ENCODE measurements at regions not wholly inside any gene's neighbourhood (a gene's known extent, or its start where the extent isn't known, plus 50 kb on each side); places are given as distances from the start of the nearest gene placed in this dataset.

DNA sequence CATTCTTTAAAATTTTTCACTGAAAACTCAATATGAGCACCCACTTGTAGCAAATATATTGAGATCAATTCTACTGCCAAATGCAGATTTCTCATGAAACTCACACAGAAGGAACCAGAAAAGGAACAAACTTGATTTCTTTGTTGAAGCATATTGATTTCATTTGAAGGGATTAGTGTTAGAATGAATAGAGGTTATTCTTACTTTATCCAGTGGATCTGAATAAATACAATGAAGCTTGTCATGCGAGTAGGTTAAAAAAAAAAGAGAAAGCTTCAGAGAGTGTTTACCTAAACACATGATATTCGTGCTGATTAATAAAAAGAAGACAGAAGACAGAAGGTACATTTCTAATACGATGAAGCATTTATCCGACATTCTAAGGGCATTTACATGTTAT lies 226.7 kb upstream of the ZSWIM2 start:
- Histone ChIP-seq H3K4me3 (ENCODE audit: extremely low read depth, insufficient read depth, low read length, poor library complexity, severe bottlenecking) (no peak overlapping the region), H3K4me1 (ENCODE audit: control insufficient read depth, insufficient read depth, low read length, poor library complexity, severe bottlenecking) (no peaks in the 10 kb centered on the region), H3K36me3 (ENCODE audit: control insufficient read depth, insufficient read depth, low read length) (no peaks in the 10 kb centered on the region), H3K9me3 (ENCODE audit: control insufficient read depth, low read length) (no peaks in the 10 kb centered on the region), H3K27ac (ENCODE audit: low read depth, low read length, severe bottlenecking) (no peak overlapping the region)
- WGBS, 2 experiments (ENCODE audit: insufficient coverage in 2 of 2): 86 to 100% methylated on average over 1 of the region's 4 CpGs

DNA sequence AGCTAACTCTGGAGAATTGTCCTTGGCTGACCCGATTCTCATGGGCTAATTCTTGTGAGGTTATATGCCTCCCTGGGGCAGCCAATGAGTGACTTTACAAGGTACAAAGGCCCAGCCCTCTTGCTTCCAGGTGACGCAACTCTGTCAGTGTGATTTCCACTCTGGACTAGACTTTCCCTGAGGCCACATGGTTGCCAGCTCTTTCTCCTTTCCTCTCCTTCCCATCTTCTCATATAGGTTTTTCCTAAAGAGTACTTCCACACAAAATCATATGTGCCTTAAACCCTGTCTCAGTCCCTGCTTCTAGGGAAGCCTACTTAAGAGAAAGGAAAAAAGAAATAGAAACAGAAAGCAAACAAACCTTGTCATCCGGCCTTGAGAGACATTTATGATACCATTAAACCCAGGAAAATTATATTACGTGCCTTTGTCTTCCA lies 226.2 kb upstream of the ZSWIM2 start:
- H3K9me3 ChIP-seq (ENCODE audit: control insufficient read depth, low read length): no peaks in the 10 kb centered on the region
- no peak overlapping the region for H3K4me3 ChIP-seq (ENCODE audit: extremely low read depth, insufficient read depth, low read length, poor library complexity, severe bottlenecking)
- no peaks in the 10 kb centered on the region for H3K36me3 ChIP-seq (ENCODE audit: control insufficient read depth, insufficient read depth, low read length)
- WGBS, 2 experiments (ENCODE audit: insufficient coverage in 2 of 2): 79 to 86% methylated on average over 2 to 4 of the region's 4 CpGs
- H3K4me1 ChIP-seq (ENCODE audit: control insufficient read depth, insufficient read depth, low read length, poor library complexity, severe bottlenecking): no peaks in the 10 kb centered on the region
- H3K27ac ChIP-seq (ENCODE audit: low read depth, low read length, severe bottlenecking): no peak overlapping the region

DNA sequence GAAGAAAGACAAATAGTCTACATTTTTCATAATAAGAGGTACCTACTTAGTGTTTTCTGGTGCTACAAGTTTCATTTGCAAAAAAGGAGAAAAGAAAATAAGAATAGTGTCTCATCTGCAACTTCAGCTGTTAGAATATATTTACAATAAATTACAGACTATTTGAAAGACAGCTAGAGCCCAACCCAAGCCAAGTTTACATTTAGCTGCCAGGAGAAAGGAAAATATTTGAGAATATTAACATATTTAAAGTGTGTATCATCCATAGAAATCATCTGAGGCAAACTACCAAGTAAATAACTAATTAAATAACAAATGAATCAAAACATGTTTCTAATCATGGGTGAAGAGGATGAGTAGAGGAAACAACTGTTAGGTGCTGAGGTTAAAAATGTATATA lies 209.2 kb upstream of the ZSWIM2 start:
- Histone ChIP-seq H3K4me1 (ENCODE audit: control insufficient read depth, insufficient read depth, low read length, poor library complexity, severe bottlenecking) (no peaks in the 10 kb centered on the region), H3K27ac (ENCODE audit: low read depth, low read length, severe bottlenecking) (no peak overlapping the region), H3K4me3 (ENCODE audit: extremely low read depth, insufficient read depth, low read length, poor library complexity, severe bottlenecking) (no peak overlapping the region), H3K9me3 (ENCODE audit: control insufficient read depth, low read length) (no peaks in the 10 kb centered on the region), H3K36me3 (ENCODE audit: control insufficient read depth, insufficient read depth, low read length) (no peaks in the 10 kb centered on the region)

DNA sequence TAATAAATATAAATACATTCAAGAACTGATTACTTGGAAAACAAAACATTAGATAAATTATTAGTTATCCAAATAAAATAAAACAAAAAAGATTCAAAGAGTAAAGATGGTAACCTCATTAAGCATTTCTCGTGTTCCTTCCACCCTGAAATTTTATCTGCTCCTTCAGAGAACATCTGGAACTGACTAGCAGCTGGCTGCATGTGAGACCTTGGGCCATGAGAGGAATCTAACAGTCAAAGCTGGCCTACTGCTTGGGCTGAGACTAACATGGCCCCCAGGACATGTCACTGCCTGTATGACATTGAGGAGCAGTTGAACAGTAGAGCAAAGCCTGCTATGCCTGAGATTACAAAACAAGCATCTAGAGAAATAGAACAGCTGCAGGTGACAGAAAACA lies 208.5 kb upstream of the ZSWIM2 start:
- Histone ChIP-seq H3K4me1 (ENCODE audit: control insufficient read depth, insufficient read depth, low read length, poor library complexity, severe bottlenecking) (no peaks in the 10 kb centered on the region), H3K9me3 (ENCODE audit: control insufficient read depth, low read length) (no peaks in the 10 kb centered on the region), H3K4me3 (ENCODE audit: extremely low read depth, insufficient read depth, low read length, poor library complexity, severe bottlenecking) (no peak overlapping the region), H3K36me3 (ENCODE audit: control insufficient read depth, insufficient read depth, low read length) (no peaks in the 10 kb centered on the region), H3K27ac (ENCODE audit: low read depth, low read length, severe bottlenecking) (no peak overlapping the region)
- WGBS, 2 experiments (ENCODE audit: insufficient coverage in 2 of 2): 100% methylated on average over 1 of the region's 1 CpG; no CpG with 5 or more reads in 1 of the 2 experiments

DNA sequence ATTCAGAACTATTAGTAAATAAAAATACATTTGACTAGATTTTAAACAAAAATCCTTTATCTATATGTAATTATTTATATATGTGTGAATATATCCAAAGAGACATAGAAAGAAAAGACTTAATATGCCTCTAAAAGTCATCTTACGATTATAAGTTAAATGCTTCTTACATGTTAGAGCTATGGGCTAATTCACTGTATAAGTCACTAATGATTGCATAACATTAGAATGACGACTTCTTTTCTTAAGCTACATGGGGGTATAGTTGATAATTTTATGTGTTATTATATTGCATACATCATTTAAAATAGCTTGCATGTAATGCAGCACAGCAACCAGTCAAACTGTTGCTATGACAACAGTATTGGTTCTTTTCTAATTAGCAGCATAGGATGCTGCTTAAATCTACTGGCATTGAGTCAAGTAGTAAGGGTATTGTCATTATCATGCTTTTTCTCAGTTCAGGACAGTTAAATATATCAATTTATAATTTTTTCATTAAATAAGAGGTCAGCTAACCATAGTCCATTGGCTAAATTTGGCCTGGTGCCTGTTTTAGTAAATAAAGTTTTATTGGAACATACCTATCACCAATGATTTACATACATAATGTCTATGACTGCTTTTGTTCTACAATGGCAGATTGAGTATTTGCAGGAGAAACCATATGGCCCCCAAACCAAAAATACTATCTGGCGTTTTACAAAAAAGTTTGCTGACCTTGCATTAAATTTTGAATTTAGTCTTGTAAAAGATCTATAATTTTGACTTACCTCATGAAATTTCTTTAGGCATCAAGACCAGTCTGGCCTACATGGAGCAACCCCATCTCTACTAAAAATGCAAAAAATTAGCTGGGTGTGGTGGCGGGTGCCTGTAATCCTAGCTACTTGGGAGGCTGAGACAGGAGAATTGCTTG lies 207.7 kb upstream of the ZSWIM2 start:
- Histone ChIP-seq H3K36me3 (ENCODE audit: control insufficient read depth, insufficient read depth, low read length) (no peaks in the 10 kb centered on the region), H3K4me1 (ENCODE audit: control insufficient read depth, insufficient read depth, low read length, poor library complexity, severe bottlenecking) (no peaks in the 10 kb centered on the region), H3K4me3 (ENCODE audit: extremely low read depth, insufficient read depth, low read length, poor library complexity, severe bottlenecking) (no peak overlapping the region), H3K9me3 (ENCODE audit: control insufficient read depth, low read length) (no peaks in the 10 kb centered on the region), H3K27ac (ENCODE audit: low read depth, low read length, severe bottlenecking) (no peak overlapping the region)
- WGBS, 2 experiments (ENCODE audit: insufficient coverage in 2 of 2): no CpG with 5 or more reads among the region's 4 CpGs

DNA sequence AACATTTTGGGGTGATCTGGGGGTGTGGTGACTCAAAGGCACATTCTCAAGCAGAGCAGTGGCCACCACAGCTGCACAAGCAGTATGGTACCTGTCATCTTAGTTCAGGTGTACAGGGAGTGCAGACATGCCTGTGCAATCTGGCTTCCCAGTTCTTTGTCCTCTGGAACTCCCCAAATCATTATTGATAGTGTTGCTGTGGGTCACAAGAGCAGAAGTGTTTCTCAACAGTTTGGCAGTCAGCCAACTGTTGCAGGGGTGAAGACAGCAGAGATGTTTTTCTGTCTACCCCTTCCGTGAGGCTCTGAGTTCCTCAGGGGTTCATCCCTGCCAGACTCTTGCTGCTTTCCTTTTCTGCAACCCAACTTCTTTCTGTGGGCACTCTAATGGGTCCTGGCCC lies 206.5 kb upstream of the ZSWIM2 start:
- Histone ChIP-seq H3K36me3 (ENCODE audit: control insufficient read depth, insufficient read depth, low read length) (no peaks in the 10 kb centered on the region), H3K4me3 (ENCODE audit: extremely low read depth, insufficient read depth, low read length, poor library complexity, severe bottlenecking) (no peak overlapping the region), H3K4me1 (ENCODE audit: control insufficient read depth, insufficient read depth, low read length, poor library complexity, severe bottlenecking) (no peaks in the 10 kb centered on the region), H3K27ac (ENCODE audit: low read depth, low read length, severe bottlenecking) (no peak overlapping the region), H3K9me3 (ENCODE audit: control insufficient read depth, low read length) (no peaks in the 10 kb centered on the region)
- WGBS, 2 experiments (ENCODE audit: insufficient coverage in 2 of 2): 67 to 94% methylated on average over 1 of the region's 1 CpG

DNA sequence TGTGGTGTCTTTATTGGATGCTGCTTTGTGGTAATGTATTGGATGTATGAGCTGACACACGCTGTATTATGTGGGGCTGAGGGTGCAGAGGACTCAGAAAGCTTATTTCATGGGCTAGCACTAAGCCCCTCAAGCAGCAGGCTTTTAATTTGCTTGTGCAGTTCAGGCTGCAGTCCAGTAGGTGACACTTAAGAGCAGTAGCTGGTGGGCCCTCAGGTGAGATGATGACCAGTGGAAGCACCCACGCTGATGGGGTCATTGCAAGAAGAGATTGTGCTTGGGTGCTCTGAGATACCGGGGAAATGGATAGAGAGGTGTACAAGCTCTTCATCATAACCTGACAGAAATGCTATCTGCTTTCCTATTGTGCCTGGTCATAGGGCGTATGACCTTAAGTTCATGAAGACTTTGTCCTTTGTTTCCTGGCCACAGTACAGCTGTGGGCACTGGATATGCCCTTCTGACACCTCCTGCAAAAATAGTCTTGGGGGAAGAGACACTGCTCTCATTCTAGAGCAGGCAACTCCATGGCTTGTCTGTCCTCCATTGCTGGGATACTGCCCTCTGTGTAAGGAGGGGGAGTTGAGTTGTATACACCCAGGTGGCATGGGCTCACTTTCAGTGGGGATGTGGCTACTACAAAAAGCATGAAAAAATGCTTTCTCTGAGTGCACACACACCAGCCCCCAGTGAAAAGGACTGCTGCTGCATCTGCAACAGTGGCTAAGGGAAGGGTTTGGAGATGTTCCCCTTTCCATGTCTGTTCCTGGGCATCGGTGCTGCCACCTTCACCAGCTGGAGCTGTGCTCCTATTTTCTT lies 205.7 kb upstream of the ZSWIM2 start:
- Histone ChIP-seq H3K4me3 (ENCODE audit: extremely low read depth, insufficient read depth, low read length, poor library complexity, severe bottlenecking) (no peak overlapping the region), H3K9me3 (ENCODE audit: control insufficient read depth, low read length) (no peaks in the 10 kb centered on the region), H3K36me3 (ENCODE audit: control insufficient read depth, insufficient read depth, low read length) (no peaks in the 10 kb centered on the region), H3K27ac (ENCODE audit: low read depth, low read length, severe bottlenecking) (no peak overlapping the region), H3K4me1 (ENCODE audit: control insufficient read depth, insufficient read depth, low read length, poor library complexity, severe bottlenecking) (no peaks in the 10 kb centered on the region)
- 66 to 96% methylated on average over 3 to 4 of the region's 5 CpGs for WGBS, 2 experiments (ENCODE audit: insufficient coverage in 2 of 2)

DNA sequence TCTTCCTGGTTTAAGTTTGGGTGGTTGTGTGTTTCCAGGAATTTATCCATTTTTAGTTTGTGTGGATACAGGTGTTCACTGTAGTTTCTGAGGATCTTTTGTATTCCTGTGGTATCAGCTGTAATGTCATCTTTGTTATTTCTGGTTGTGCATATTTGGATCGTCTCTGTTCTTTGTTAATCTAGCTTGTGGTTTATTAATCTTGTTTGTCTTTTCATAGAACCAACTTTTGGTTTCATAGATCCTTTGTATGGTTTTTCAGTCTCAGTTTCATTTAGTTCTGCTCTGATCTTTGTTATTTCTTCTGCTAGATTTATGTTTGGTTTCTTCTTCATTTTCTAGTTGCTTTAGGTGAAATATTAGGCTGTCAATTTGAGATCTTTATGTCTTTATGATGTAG lies 202.4 kb upstream of the ZSWIM2 start:
- Histone ChIP-seq H3K4me1 (ENCODE audit: control insufficient read depth, insufficient read depth, low read length, poor library complexity, severe bottlenecking) (no peaks in the 10 kb centered on the region), H3K4me3 (ENCODE audit: extremely low read depth, insufficient read depth, low read length, poor library complexity, severe bottlenecking) (no peak overlapping the region), H3K27ac (ENCODE audit: low read depth, low read length, severe bottlenecking) (no peak overlapping the region), H3K9me3 (ENCODE audit: control insufficient read depth, low read length) (no peaks in the 10 kb centered on the region), H3K36me3 (ENCODE audit: control insufficient read depth, insufficient read depth, low read length) (no peaks in the 10 kb centered on the region)
- WGBS, 2 experiments (ENCODE audit: insufficient coverage in 2 of 2): no CpG with 5 or more reads among the region's 1 CpG

DNA sequence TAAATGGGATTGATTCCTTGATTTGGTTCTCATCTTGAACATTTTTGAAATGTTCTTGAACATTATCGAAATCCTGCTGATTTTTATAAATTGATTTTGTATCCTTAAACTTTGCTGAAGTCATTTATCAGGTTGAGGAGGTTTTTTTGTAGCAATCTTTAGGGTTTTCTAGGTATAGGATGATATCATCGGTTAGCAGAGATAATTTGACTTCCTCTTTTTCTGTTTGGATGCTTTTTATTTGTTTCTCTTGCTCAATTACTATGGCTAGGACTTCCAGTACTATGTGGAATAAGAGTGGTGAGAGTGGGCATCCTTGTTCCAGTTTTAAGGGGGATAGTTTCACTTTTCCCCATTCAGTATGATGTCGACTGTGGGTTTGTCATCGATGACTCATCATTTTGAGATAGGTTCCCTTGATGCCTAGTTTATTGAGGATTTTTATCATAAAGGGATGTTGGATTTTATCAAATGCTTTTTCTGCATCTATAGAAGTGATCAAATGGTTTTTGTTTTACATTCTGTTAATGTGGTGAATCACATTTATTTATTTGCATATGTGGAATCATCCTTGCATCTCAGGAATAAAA lies 201.5 kb upstream of the ZSWIM2 start:
- H3K9me3 ChIP-seq (ENCODE audit: control insufficient read depth, low read length): no peaks in the 10 kb centered on the region
- no peaks in the 10 kb centered on the region for H3K36me3 ChIP-seq (ENCODE audit: control insufficient read depth, insufficient read depth, low read length)
- no peak overlapping the region for H3K4me3 ChIP-seq (ENCODE audit: extremely low read depth, insufficient read depth, low read length, poor library complexity, severe bottlenecking)
- 92 to 100% methylated on average over 2 to 3 of the region's 4 CpGs for WGBS, 2 experiments (ENCODE audit: insufficient coverage in 2 of 2)
- no peak overlapping the region for H3K27ac ChIP-seq (ENCODE audit: low read depth, low read length, severe bottlenecking)
- H3K4me1 ChIP-seq (ENCODE audit: control insufficient read depth, insufficient read depth, low read length, poor library complexity, severe bottlenecking): no peaks in the 10 kb centered on the region

DNA sequence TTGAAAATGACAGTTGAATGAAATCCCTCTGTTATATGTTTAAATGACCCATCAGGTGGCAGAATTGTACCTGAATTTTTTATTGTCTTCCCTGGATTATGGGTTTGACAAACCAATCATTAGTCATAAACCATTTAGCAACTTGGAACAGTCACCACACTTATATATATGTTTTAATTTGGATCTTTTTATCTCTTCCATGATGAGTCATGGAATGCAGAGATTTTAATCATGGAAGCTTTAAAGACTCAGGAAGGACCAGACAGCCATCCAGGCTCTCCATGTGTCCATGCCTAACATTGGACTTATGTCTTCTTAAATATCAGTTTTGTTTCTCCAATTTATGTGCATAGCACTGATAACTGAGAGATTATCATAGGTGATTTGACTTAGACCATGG lies 188.3 kb upstream of the ZSWIM2 start:
- no peaks in the 10 kb centered on the region for H3K9me3 ChIP-seq (ENCODE audit: control insufficient read depth, low read length)
- no peaks in the 10 kb centered on the region for H3K36me3 ChIP-seq (ENCODE audit: control insufficient read depth, insufficient read depth, low read length)
- no peak overlapping the region for H3K27ac ChIP-seq (ENCODE audit: low read depth, low read length, severe bottlenecking)
- H3K4me3 ChIP-seq (ENCODE audit: extremely low read depth, insufficient read depth, low read length, poor library complexity, severe bottlenecking): no peak overlapping the region
- no peaks in the 10 kb centered on the region for H3K4me1 ChIP-seq (ENCODE audit: control insufficient read depth, insufficient read depth, low read length, poor library complexity, severe bottlenecking)

DNA sequence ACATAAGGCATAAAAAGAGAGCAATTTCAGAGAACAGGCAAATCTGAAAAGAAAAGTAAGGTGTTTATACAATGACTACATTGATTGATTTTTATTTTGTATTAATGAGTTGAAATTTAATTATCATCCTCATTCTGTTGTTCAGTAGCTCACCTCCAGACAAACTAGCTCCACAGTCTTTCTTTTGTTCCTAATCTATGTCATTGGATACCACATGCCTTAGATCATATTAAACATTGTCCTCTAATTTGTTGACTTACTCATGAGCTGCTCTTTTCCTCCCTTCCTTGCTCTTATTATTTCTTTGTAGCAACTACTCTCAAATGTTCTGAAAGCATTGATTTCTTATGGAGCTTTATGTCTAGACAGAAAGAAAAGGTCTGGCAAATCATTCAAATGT lies 185.5 kb upstream of the ZSWIM2 start:
- Histone ChIP-seq H3K36me3 (ENCODE audit: control insufficient read depth, insufficient read depth, low read length) (no peaks in the 10 kb centered on the region), H3K4me1 (ENCODE audit: control insufficient read depth, insufficient read depth, low read length, poor library complexity, severe bottlenecking) (no peaks in the 10 kb centered on the region), H3K9me3 (ENCODE audit: control insufficient read depth, low read length) (no peaks in the 10 kb centered on the region), H3K4me3 (ENCODE audit: extremely low read depth, insufficient read depth, low read length, poor library complexity, severe bottlenecking) (no peak overlapping the region), H3K27ac (ENCODE audit: low read depth, low read length, severe bottlenecking) (no peak overlapping the region)

All from mesodermal cell (in vitro differentiated cells).